ENCODE measurements at regions not wholly inside any gene's neighbourhood (a gene's known extent, or its start where the extent isn't known, plus 50 kb on each side); places are given as distances from the start of the nearest gene placed in this dataset.

- no peaks in the 10 kb centered on the region for H3K4me1 ChIP-seq (ENCODE audit: control insufficient read depth in 1 of 2, low read depth in 2 of 2)
- DNase-seq (ENCODE audit: low spot score), result no peak
- no peaks in the 10 kb centered on the region for H3K36me3 ChIP-seq
- H3K27ac ChIP-seq, result no peak overlapping the region
- H3K27me3 ChIP-seq (replicated peaks; ENCODE audit: insufficient read depth), result no peaks in the 10 kb centered on the region
- no peak for TF ChIP-seq CTCF (IDR thresholded peaks at IDR 0.05)
- no peak overlapping the region for H3K4me3 ChIP-seq
- no peaks in the 10 kb centered on the region for H3K9me3 ChIP-seq
- no peak for ATAC-seq (ENCODE audit: insufficient number of reproducible peaks, low FRiP score, low read depth)
Observed at GRCh38 chr20:43857127-43857526, 57.5 kb upstream of the TOX2 start.

- H3K27ac ChIP-seq, result no peak overlapping the region
- DNase-seq (ENCODE audit: low spot score) (no peak), ATAC-seq (ENCODE audit: insufficient number of reproducible peaks, low FRiP score, low read depth) (no peak)
- H3K4me1 ChIP-seq (ENCODE audit: control insufficient read depth in 1 of 2, low read depth in 2 of 2), result no peaks in the 10 kb centered on the region
- no peaks in the 10 kb centered on the region for H3K9me3 ChIP-seq
- H3K27me3 ChIP-seq (replicated peaks; ENCODE audit: insufficient read depth), result no peaks in the 10 kb centered on the region
- no peak overlapping the region for H3K4me3 ChIP-seq
- no peaks in the 10 kb centered on the region for H3K36me3 ChIP-seq
- TF ChIP-seq CTCF (IDR thresholded peaks at IDR 0.05), result no peak
Observed at GRCh38 chr20:43855803-43856202, 58.8 kb upstream of the TOX2 start.

GRCh38 chr20:43853918-43854317 lies 60.7 kb upstream of the TOX2 start:
- H3K4me1 ChIP-seq (ENCODE audit: control insufficient read depth in 1 of 2, low read depth in 2 of 2), result peaks cover 0 to 14% of the 10 kb centered on the region in 2 donors
- H3K27me3 ChIP-seq (replicated peaks; ENCODE audit: insufficient read depth), result no peaks in the 10 kb centered on the region
- no peak overlapping the region for H3K4me3 ChIP-seq
- DNase-seq (ENCODE audit: low spot score) (no peak), ATAC-seq (ENCODE audit: insufficient number of reproducible peaks, low FRiP score, low read depth) (no peak)
- no peak for TF ChIP-seq CTCF (IDR thresholded peaks at IDR 0.05)
- no peak overlapping the region for H3K27ac ChIP-seq
- H3K9me3 ChIP-seq, result no peaks in the 10 kb centered on the region
- no peaks in the 10 kb centered on the region for H3K36me3 ChIP-seq

- Histone ChIP-seq H3K9me3 (no peaks in the 10 kb centered on the region), H3K36me3 (no peaks in the 10 kb centered on the region), H3K4me3 (no peak overlapping the region), H3K27me3 (replicated peaks; ENCODE audit: insufficient read depth) (no peaks in the 10 kb centered on the region), H3K4me1 (ENCODE audit: control insufficient read depth in 1 of 2, low read depth in 2 of 2) (peaks cover 0 to 14% of the 10 kb centered on the region in 2 donors), H3K27ac (no peak overlapping the region)
- DNase-seq (ENCODE audit: low spot score), result no peak
- ATAC-seq (ENCODE audit: insufficient number of reproducible peaks, low FRiP score, low read depth), result no peak
- no peak for TF ChIP-seq CTCF (IDR thresholded peaks at IDR 0.05)
Observed at GRCh38 chr20:43853174-43853803, 61.4 kb upstream of the TOX2 start.

GRCh38 chr20:43849496-43850186 lies 65.0 kb upstream of the TOX2 start:
- Histone ChIP-seq H3K4me3 (no peak overlapping the region), H3K27ac (no peak overlapping the region), H3K27me3 (replicated peaks; ENCODE audit: insufficient read depth) (no peaks in the 10 kb centered on the region), H3K9me3 (no peaks in the 10 kb centered on the region), H3K4me1 (ENCODE audit: control insufficient read depth in 1 of 2, low read depth in 2 of 2) (peaks cover 0 to 24% of the 10 kb centered on the region in 2 donors), H3K36me3 (no peaks in the 10 kb centered on the region)
- no peak for ATAC-seq (ENCODE audit: insufficient number of reproducible peaks, low FRiP score, low read depth)
- no peak for TF ChIP-seq CTCF (IDR thresholded peaks at IDR 0.05)
- DNase-seq (ENCODE audit: low spot score), result no peak
